OCI-LY7 (cell line): ENCODE measurements at regions not wholly inside any gene's neighbourhood (a gene's known extent, or its start where the extent isn't known, plus 50 kb on each side); places are given as distances from the start of the nearest gene placed in this dataset.

Experiments used
- EZH2phosphoT487 ChIP-seq: fragments of 200-600 bp; sonication (generic); IDR thresholded peaks from 2 replicates; pipeline ENCODE4 v1.6.1; 2018; ENCODE audit warnings: low read depth, borderline replicate concordance, mild to moderate bottlenecking, mixed run types, antibody characterized with exemption, low read length, moderate library complexity, mixed read lengths
- TF ChIP-seq, protein P1 (sequence below): fragments of 200-600 bp; sonication (generic); conservative IDR thresholded peaks from 2 replicates; pipeline ENCODE4 v1.5.1; 2014; ENCODE audit warnings: mild to moderate bottlenecking, antibody characterized with exemption, low read length, moderate library complexity, mixed read lengths

DNA sequence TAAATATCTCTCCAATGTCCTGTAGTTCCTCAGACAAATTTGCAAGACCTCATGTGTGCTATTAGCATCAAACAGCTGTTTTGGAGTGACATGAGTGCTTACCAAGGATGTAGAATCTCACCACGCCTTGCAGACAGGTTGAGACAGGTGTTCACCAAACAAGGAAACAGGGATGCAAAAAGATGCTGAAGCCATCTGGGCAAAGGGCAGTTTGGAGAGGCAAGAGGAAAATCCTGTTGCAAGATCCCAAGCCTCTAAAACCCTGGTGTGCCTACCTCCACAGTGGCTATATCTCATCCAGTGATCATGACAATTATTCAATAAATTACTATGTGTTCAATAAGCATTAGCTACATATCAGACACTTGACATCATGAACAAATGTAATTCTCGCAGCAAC lies 373.7 kb downstream of the SOX9 start:
- TF ChIP-seq, protein P1, sequence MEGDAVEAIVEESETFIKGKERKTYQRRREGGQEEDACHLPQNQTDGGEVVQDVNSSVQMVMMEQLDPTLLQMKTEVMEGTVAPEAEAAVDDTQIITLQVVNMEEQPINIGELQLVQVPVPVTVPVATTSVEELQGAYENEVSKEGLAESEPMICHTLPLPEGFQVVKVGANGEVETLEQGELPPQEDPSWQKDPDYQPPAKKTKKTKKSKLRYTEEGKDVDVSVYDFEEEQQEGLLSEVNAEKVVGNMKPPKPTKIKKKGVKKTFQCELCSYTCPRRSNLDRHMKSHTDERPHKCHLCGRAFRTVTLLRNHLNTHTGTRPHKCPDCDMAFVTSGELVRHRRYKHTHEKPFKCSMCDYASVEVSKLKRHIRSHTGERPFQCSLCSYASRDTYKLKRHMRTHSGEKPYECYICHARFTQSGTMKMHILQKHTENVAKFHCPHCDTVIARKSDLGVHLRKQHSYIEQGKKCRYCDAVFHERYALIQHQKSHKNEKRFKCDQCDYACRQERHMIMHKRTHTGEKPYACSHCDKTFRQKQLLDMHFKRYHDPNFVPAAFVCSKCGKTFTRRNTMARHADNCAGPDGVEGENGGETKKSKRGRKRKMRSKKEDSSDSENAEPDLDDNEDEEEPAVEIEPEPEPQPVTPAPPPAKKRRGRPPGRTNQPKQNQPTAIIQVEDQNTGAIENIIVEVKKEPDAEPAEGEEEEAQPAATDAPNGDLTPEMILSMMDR: no peak
- no peak for TF ChIP-seq EZH2phosphoT487
